GM21526 (cell line): ENCODE measurements at regions not wholly inside any gene's neighbourhood (a gene's known extent, or its start where the extent isn't known, plus 50 kb on each side); places are given as distances from the start of the nearest gene placed in this dataset.
"Not testable (repeated sequence)": the region's sequence is repeated elsewhere in the genome, so short reads cannot be mapped to it uniquely, and the experiment has no call there.

Experiments used
- ATAC-seq: cut with Tn5 transposase; IDR thresholded peaks from one replicate; pipeline ENCODE4 v1.9.1; 2021; ENCODE audit warnings: moderate library complexity; ENCODE audit not compliant: unreplicated experiment, low FRiP score

DNA sequence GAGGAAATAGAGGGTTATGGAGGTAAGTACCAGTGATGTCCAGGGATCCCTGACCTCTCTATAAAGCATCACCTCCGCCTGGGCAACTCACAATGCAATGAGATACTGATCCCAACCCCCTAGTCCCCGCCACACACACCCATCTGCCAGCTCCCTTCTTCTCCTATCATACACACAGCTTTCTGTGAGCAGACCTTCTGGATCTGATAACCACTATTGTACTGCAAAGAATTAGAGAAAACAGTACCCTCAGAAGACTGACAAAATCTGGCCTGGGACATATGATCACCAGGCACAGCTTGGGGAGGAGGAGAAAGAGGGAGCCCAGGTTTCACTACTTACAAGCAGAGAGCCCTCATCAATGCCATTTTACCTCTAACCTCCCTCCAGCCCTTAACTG is 249.0 kb downstream of the SEC61B start:
- no peak for ATAC-seq

DNA sequence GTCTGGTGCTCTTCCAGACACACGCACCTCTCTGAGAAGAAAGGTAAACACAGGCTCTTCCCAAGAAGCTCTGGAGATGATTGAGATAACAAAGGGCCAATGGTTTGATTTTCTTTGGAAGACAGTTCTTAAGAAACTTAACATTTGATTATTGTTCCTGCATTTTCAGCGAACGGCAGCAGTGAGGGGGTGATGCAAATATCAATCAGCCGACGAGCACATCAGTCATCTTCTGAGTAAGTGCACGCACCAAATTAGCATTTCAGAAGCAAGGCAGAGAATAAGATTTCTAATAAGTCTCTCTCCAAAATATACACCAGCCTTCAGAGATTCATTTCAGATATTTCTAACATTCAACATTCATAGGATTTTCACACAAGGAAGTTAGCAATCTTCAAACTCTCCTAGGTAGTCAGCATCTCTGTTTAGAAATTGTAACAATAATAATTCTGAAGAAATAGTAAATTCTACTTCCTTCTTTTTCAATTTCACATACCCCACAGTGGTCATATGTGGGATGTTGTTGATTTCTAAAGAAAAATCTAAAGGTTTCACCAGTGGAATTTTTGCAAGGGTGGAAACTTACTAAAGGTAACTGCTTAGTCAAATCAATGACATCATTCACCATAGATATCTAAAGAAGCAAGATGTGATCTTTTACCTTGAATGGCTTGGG is 250.3 kb downstream of the SEC61B start:
- no peak for ATAC-seq

DNA sequence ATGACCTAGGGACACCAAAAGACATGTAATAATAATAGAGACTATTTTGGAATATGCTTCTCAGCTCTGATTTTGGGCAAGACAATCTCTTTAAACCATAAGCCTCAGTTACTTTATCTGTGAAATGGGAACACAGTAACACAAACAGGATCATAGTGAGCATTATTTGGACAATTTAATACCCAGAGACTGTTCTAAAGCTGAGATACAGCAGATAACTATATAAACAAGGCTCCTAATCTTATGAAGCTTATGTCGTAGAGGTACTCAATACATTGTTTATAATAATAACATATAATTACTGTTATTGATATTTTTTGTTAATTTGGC is 250.8 kb downstream of the SEC61B start:
- ATAC-seq, result no peak

DNA sequence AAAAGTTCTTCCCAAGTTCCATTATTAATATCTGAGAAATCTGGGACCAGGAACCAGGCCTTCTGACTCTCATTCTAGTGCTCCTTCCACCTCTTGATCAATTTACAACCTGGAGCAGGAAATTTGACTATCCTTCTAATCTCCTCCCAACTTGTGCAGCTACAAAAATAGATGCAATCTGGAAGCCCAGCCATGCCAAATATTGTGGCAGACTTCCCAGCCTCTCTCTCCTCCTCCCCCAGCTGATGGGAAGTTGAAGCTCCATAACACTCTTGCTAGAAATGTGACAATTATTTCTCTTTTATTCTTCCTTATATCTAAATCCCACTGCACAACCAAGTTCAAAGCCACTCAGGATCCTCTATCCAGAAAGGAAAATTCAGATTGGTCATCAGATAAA is 252.1 kb downstream of the SEC61B start:
- no peak for ATAC-seq

DNA sequence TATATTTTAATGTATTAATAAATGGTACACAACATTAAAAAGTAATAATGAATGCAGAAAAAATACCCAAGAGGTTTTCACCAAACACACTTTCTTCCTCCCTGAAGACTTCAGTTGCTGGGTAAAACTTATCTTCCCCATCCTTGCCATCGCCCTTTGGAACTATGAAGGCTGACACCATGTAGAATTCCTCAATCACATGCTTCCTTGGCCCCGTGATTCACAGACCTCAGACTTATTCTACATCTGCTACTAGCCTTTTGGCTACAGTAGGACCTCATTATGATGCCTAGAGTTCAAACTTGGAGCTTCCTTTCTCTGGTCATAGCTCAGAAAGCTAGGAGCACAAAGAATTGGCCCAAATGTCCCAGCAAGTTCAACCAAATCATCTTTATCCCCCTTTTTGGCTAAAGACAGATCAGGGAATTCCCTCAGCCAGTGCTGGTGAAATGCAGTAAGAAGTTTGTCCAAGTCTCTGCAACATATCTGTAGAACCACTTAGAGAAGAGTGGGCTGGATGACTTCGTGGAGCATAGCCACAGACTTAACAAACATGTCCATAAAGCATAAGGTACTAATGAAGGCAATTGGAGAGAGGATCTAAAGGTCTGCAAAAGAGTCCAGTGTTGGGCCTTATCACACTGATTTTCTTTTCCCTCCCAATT is 253.5 kb downstream of the SEC61B start:
- no peak for ATAC-seq

DNA sequence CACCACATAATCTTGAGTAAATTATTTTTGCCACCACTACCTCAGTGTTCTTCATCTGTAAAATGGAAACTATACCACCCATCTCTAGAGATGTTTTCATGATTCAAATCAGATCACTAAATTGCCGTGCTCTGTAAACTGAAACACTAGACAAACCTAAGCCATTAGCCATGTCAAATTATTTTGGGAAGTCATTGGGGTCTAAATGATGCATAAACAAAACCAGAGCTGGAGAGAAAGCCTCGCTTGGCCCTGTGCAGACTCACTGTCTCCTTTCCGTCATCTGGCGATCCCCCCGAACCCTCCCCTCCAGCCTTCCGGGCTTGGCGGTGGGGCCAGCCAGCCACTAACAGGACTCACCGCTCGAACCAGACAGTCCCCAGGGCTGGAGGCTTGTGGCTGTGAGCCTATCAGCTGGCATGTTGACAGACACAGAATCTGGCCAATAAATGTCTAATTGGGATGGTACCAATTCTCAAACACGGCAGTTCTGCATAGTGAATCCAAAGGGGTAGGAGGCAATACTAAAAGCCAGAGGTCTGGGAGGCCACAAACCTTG is 256.5 kb downstream of the SEC61B start:
- no peak for ATAC-seq

DNA sequence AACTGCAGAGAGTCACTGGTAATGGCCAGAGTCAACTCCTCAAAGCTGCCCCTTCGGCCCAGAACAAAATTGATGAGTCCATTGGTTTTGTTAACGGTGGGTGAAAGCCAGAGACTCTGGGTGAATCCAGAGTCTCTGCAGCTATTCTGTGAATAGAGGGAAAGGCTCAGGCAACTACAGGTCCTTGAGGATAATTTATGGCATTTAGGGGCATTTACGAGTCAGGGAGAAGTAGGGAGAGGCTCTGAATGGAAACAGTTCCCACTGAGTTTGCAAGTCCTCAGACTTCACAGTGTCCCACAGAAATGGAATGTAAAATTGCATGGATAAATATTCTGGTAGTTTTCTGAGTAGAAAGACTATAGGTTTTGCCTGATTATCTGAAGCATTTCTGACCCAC is 257.8 kb downstream of the SEC61B start:
- no peak for ATAC-seq

DNA sequence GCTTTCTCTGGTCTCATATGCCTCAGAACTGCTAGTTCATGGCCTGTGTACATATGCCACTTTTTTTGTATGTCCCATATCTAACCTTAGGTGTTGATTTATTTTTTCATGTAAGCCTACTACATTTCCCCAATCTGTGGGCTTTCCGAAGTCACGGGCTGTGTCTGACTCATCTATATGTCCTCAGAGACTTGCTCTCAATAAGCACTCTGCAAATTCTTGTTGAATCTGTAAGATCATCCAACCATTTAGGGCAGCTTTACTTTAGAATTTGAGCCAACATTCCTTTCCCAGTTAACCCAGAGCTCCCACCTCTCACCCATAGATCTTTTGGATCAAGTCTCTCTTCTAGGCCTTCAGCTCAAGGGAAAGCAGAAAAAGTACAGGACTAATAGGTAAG is 263.4 kb downstream of the SEC61B start:
- no peak for ATAC-seq

DNA sequence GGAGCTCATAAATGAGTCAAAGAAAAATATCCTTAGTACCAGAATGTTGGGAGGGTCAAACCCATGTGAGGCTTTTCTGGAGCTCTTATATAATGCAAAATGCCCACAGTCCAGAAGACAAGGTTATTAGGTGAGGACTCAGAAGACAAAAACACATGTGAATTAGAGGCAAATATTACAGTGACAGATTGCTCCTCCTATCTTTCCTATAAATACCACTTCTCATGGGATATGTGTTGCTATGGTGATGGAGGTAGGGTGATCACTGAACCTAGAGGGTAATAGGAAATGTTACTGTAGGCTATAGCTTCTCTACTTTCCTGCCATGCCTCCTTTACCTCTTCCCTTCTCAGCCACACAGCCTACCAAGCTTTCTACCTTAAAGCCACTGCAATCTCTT is 264.6 kb downstream of the SEC61B start:
- ATAC-seq, result no peak

DNA sequence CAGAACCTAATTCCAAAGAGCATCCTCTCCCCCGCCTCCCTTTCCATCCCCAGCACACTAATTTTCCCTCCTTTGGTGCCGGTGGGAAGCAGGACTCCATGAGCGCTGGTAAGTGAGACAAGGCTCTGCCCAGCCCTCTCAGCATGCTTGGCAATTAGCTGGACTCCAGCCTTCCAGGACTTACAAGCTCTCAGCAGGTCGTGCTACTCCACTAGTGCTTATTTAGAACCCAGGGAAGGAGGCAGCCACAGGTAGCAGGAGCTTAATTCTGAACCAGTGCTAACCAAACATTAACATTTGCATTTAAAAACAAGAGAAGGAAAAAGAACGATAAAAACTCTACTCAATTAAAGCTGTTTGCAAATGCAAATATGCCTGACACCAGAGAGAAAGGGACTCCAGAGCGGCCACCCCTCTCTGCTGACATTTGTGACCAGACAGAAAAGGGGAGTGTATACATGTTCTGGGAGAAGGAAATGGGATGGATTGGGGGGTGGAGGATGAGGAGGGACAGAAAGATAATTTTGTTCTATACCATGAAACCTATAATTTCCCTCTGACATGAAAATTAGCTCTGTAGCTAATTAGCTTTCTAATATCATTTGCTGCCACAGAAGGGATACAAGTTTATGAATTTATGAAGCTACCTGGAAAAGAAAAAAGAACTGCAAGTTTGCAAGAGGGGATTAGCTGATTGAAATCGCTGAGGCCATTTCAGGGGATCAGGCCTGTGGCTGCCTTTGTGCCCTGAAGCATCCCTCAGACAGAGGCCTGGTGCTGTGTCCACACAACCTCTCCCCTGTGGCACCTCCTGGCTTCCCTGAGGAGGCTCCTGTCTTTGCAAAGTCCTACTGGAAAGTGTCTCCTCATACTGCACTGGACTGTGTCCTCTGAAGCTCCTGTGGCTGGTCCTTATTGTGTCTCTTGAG is 266.3 kb downstream of the SEC61B start:
- ATAC-seq, result no peak

DNA sequence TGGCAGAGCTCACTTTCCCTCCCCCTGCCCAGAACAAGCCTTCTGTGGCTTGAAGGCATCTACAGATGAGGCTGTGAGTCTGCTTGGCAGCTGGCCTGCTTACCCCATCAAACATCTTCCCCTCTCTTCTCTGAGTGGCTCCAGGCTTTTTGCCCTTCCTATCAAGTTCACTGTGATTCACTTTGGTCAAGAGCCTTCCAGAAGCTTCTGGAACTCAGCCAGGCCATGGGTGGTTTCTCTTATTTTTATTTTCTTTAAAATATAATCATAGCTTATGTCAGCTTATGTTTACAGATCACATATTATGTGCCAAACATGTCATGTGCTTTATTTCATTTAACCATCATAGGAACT is 267.0 kb downstream of the SEC61B start:
- ATAC-seq, result no peak

DNA sequence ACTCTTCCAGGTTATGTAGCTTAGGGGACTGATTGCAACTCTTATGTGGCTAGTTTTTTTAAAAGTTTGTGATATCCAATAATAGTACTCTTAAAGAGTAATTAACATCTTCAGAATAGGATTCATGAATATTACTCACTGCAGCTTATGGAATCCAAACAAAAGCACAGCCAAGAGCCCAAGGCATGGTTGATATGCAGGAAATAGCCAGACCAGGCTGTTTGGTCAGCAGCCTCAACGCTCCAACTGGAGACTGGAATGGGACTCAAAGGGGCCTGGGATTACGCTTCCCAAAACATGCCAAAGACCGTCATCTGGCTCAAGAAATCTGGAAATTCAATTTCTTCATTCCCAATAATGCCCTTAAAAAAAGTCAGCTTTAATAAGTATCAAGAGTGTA is 268.6 kb downstream of the SEC61B start:
- ATAC-seq, result no peak

DNA sequence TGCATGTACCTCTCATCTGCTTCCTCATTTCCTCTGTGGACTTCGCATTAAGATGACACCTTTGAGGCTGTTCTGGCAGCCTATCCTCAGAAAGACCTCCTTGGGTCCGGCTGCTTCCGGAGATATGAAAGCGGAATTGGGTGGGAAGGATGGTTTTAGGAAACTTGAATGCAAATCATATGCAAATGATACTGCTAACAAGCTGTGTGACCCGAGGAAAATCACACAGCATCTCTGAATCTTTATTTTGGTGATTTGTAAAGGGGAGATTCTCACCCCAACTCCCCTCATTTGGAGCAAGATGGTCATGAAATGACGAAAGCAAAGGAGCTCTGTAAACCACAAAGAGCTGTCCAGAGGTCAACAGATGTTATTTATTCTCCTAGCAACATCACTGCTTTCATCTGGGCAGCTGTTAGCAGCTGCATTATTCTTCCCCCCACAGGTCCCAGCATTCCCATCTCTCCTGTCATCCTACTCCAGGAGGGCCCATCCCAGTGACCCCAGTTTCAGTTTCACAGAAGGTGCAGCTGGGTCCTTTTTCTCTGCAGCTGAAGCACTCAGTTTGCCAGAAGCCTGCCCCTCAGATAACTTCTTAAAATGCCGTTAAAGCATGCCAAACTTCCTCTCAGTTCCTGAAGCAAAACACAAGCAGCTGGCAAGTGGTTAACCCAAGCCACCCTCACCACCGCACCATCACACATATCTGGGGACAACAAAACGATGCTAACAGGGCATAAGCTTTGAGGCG is 269.5 kb downstream of the SEC61B start:
- ATAC-seq, result no peak

DNA sequence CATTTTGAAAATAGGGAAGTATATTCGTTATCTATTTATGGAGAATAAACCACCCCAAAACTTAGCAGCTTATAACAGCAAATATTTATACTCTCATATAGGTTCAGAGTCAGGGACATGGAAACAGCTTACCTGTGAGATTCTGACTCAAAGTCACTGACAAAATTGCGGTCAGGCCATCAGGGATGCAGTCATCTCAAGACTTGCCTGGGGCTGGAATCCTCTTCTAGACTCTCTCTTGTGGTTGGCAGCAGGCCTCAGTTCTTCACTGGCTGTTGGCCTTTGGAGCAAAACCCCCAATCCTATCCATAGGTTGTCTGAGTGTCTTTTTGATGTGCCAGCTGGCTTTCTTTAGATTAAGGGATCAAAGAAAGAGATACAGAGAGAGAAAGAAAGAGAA is 275.6 kb downstream of the SEC61B start:
- ATAC-seq, result no peak

DNA sequence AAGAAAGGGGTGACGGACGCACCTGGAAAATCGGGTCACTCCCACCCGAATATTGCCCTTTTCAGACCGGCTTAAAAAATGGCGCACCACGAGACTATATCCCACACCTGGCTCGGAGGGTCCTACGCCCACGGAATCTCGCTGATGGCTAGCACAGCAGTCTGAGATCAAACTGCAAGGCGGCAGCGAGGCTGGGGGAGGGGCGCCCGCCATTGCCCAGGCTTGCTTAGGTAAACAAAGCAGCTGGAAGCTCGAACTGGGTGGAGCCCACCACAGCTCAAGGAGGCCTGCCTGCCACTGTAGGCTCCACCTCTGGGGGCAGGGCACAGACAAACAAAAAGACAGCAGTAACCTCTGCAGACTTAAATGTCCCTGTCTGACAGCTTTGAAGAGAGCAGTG is 276.9 kb downstream of the SEC61B start:
- ATAC-seq, result not testable (repeated sequence)

DNA sequence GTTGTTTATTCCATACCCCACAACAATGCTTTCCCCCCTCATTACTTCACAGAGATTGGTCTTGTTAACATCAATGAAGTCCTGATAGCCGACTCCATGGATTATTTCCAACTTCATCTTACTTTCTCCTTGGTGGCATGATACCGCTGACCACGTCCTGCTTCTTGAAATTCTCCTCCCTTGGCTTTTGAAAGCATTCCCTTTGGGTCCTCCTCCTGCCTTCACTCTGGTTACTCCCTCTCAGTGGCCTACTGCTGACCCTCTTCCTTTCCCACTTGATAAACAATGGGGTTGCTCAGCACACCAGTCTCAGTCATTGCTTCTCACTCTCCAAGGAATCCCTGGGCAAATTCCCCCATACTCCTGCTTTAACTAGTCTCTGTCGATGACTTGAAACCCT is 283.9 kb downstream of the SEC61B start:
- no peak for ATAC-seq

DNA sequence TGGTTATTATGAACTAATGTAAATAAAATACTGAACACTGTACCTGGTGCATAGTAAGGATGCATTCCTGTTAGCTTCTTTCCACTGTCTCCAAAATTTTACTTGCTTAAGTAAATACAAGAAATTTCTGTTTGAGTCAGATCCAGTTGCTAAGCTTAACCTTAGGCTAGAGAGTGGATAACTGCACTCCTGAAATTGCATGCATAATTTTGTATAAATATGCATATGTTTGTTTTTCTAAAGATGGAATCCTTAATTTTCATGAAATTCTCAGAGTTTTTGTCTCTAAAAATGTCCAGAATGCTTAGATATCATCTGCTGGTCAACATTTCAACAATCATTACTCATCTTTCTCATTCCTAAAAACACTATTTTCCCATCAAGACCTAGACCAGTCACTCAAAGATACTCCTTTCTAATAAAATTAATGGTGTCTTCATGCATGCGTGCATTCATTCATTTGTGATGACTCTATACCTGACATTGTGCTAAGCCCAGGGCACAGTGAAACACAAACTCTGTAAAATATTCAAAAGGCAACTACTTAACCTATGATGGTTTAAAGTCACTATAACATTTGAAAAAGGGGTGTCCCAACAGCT is 284.8 kb downstream of the SEC61B start:
- ATAC-seq, result no peak

DNA sequence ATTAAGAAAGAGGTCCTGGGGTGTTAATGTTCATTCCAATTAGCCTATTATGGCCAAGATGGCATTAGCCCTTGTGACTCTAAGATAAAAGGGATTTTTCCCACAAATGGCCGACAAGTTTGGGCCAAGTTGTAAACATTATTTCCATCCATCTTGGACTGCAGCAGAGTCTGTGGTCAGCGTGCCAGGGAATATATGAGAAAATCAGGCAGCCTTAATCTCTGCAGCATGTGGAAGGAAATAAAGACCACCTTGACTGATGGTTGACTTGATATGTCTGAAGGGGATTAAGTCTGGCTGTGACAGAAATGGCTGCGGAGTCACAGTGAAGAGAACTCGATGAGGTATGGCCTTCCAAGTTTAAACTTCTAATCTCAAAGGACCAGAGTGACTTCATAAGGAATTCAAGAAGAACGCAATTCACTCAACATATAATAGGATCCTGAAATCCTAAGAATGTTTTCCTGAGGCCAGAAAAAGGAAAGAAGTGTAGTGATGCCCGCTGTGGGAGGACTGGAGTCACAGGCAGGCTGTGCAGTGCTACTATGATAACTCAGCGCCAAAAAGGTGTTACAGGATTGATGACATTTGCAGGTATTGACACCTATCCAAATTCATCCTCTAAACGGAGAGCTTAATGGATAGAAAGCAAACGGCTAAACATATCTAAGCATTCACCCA is 287.1 kb downstream of the SEC61B start:
- no peak for ATAC-seq

DNA sequence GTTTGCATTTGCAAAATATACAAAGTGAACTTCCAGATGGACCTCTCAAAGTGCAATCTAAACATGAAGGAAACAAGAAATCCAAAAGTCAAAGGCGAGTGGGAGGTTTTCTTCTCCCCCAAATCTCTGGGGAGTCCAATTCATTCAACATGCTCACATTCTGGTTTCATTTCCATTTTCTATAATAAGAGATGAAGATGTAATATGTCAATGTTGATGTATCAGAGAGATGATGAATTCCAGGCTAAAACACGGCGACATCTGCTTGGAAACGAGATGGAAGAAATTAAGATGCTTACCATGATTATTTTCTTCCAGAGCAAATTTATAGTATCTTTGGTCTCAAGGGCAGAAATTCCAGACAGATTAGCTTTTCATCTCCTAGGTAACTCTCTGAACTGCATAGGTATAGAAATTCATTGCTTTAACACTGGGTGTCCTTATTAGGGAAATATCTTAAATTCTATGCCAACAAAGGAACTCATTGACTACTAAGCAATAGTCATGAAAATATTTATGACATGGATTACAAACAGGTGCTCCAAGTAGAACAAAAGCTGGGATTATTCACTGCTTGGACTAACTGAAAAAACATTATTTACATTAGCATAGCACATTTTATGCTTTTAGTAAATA is 287.9 kb downstream of the SEC61B start:
- ATAC-seq, result no peak
